ENCODE measurements at regions not wholly inside any gene's neighbourhood (a gene's known extent, or its start where the extent isn't known, plus 50 kb on each side); places are given as distances from the start of the nearest gene placed in this dataset.
"Not testable (repeated sequence)": the region's sequence is repeated elsewhere in the genome, so short reads cannot be mapped to it uniquely, and the experiment has no call there.

DNA sequence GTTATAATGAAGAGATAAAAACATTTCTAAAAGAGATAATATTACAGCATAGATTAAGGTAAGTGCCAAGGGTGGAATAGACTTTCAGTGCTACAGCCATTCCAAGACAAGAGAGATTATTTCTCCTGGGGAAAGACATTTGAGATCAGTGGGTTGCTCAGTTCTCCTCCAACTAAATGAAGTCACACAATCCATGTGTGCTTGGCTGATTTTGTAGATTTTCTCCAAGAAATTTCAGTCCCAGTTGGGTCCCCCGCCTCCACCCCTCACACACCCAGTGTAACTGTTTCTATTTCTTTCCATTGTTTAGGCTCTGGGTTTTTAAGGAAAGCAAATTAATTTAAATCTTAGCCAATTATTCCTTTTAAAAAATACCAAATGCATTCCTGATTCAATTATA, 50.5 kb upstream of the KIF2A start:
- H3K4me3 Mint-ChIP-seq; DNase-seq; H3K9me3 ChIP-seq (ENCODE audit: control insufficient read depth, low read length, poor library complexity, severe bottlenecking); H3K27me3 Mint-ChIP-seq; ATAC-seq; H3K36me3 Mint-ChIP-seq (ENCODE audit: low read depth): not testable (repeated sequence)
- peak overlapping the region; percentile 97 for H3K27ac Mint-ChIP-seq
- peaks cover 26% of the 10 kb centered on the region for H3K4me1 Mint-ChIP-seq

DNA sequence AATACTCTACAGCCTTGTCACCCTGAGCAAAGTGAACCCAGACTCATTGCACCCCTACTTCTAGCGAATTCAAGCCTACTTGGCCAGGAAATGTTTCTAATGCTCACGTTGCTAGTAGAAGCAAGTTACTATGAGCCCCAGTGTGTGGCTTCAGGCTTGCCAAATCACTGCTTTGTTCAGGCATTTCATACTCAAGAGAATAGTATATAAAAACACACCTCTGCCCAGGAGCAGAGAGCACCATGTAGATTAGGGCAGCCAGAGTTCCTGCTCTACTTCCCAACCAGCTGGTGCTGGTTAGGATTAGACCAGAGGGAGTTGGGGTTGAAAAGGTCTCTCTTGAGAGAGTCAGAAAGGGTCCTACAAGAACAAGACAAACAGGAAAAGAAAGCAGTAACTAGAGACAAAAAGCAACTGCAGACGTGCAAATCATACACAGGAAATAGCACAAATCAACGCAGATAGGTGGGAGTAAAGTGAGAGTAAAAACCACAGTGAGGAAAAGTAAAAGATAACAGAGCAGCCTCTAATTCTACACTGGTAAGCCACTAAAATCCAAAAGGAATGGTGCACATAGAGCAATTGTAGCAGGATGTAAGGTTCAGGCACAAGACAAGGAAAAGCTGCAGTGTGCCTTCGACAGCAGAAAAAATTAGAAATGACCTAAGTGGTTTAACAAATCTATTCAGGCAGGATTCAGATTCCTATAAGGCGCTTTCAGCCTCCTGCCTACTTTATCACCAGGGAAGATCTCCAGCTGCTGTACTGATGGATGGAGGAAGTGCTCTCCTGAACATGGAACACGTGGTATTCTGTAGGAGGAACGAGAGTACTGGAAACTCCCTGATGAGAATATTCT, 49.6 kb upstream of the KIF2A start:
- no peaks in the 10 kb centered on the region for H3K27me3 Mint-ChIP-seq
- H3K36me3 Mint-ChIP-seq (ENCODE audit: low read depth), result no peaks in the 10 kb centered on the region
- peak overlapping the region; percentile 97 for H3K27ac Mint-ChIP-seq
- no peak for DNase-seq
- H3K4me1 Mint-ChIP-seq, result peaks cover 29% of the 10 kb centered on the region
- peak; percentile 78 for ATAC-seq
- no peaks in the 10 kb centered on the region for H3K9me3 ChIP-seq (ENCODE audit: control insufficient read depth, low read length, poor library complexity, severe bottlenecking)
- H3K4me3 Mint-ChIP-seq, result peak overlapping the region; percentile 95

Data from T-helper 17 cell (primary cell).